ENCODE measurements at regions not wholly inside any gene's neighbourhood (a gene's known extent, or its start where the extent isn't known, plus 50 kb on each side); places are given as distances from the start of the nearest gene placed in this dataset.

DNA sequence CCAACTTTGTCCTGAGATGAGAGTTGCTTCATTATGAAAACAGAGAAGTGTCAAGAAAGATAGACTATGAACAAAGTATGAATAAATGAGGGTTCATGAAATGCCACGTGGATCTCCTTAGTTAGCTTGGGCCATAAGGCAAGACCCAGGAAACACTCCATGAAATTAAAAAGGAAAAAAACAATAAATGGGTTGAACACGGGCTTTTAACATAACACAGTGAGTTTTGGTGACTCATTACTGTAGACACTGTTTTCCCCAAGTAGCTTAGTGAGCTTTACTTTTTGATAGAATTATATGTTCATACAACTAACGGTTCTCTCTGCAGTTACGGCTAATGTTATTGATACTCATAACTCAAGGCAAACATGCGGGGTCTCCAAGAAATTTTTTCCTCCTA is 265.0 kb downstream of the DHX15 start:
- TF ChIP-seq, protein P1, sequence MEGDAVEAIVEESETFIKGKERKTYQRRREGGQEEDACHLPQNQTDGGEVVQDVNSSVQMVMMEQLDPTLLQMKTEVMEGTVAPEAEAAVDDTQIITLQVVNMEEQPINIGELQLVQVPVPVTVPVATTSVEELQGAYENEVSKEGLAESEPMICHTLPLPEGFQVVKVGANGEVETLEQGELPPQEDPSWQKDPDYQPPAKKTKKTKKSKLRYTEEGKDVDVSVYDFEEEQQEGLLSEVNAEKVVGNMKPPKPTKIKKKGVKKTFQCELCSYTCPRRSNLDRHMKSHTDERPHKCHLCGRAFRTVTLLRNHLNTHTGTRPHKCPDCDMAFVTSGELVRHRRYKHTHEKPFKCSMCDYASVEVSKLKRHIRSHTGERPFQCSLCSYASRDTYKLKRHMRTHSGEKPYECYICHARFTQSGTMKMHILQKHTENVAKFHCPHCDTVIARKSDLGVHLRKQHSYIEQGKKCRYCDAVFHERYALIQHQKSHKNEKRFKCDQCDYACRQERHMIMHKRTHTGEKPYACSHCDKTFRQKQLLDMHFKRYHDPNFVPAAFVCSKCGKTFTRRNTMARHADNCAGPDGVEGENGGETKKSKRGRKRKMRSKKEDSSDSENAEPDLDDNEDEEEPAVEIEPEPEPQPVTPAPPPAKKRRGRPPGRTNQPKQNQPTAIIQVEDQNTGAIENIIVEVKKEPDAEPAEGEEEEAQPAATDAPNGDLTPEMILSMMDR (IDR thresholded peaks at IDR 0.05; ENCODE audit: insufficient read depth, low read depth, low read length, missing control alignments): no peak
- no peak overlapping the region for H3K4me3 ChIP-seq (ENCODE audit: low read length)
- no peak for DNase-seq (ENCODE audit: low read depth)

DNA sequence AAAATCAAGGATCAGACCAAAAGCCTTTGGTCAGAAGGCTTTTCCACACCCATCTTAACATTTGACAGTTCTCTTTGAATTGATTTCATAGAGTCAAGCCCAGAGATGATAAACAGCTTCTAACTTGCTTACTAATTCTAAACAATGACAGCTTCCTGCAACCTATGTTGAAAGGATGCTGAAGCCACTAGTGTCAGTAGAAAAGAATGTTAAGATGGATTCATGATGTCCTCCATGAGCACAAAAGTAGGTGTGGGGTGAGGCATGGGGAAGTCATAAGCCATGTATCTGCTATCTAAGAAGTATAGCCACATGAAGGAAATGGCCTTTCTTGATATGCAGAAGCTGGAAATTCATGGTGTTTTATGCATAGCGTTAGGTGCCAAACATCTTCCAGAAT is 269.3 kb downstream of the DHX15 start:
- TF ChIP-seq, protein P1 (IDR thresholded peaks at IDR 0.05; ENCODE audit: insufficient read depth, low read depth, low read length, missing control alignments): no peak
- DNase-seq (ENCODE audit: low read depth): peak; percentile 57
- H3K4me3 ChIP-seq (ENCODE audit: low read length): no peak overlapping the region

DNA sequence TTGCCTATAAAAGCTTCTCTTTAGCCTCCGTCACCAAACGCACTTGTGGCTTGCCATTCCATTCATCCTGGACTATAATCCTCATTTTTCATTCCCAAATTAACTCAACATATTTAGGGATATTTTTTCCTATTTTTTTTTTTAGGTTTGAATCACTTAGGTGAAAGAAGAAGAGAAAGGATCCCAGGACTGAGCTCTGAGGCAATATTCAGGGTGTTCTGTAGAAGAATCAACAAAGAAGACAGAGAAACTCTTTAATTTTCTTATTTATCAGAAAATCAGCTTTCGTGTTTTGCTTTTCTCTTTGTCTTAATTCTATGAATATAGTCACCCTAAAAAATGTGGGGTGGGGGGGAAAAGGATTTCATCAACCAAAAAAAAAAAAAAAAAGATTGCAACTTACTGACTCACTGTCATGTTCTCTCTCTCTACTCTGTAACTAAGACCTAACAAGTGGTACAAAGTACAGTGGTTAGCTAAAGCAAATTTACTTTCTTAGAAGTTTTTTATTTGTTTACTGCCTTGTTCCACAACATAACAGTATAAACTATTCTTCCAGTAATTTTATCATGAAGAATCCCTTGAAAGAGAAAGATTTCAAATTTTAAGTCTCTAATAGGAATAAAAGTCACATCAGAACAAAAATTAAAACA is 272.0 kb downstream of the DHX15 start:
- TF ChIP-seq, protein P1 (IDR thresholded peaks at IDR 0.05; ENCODE audit: insufficient read depth, low read depth, low read length, missing control alignments): no peak
- no peak overlapping the region for H3K4me3 ChIP-seq (ENCODE audit: low read length)
- DNase-seq (ENCODE audit: low read depth): no peak

GRCh38 chr4:24303926-24304325 is 280.4 kb downstream of the DHX15 start:
- no peak for DNase-seq (ENCODE audit: low read depth)
- TF ChIP-seq, protein P1 (IDR thresholded peaks at IDR 0.05; ENCODE audit: insufficient read depth, low read depth, low read length, missing control alignments): no peak

GRCh38 chr4:24298911-24299310 is 285.4 kb downstream of the DHX15 start:
- TF ChIP-seq, protein P1 (IDR thresholded peaks at IDR 0.05; ENCODE audit: insufficient read depth, low read depth, low read length, missing control alignments): no peak
- DNase-seq (ENCODE audit: low read depth): no peak

More at GRCh38 chr4:24303926-24304325, 280.4 kb downstream of the DHX15 start:
- H3K4me3 ChIP-seq (ENCODE audit: low read length): no peak overlapping the region

DNA sequence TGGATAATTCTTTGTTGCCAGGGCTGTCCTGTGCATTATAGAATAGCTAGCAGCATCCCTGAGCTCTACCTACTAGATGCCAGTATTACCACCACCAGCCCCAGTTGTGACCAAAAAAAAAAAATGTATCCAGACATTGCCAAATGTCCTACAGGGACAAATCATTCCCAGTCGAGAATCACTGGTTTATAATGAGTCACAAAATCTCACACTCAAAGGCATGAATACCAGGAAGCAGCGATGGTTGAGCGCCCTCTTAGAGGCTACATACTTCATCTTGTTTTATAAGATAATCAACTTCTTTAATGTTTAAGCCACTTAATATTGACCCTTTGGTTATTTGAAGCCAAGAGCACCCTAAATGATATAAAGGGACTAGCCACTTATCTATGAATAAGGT is 297.3 kb downstream of the DHX15 start:
- peak; percentile 47 for DNase-seq (ENCODE audit: low read depth)
- H3K4me3 ChIP-seq (ENCODE audit: low read length): no peak overlapping the region
- TF ChIP-seq, protein P1 (IDR thresholded peaks at IDR 0.05; ENCODE audit: insufficient read depth, low read depth, low read length, missing control alignments): no peak

More at GRCh38 chr4:24298911-24299310, 285.4 kb downstream of the DHX15 start:
- H3K4me3 ChIP-seq (ENCODE audit: low read length): no peak overlapping the region

DNA sequence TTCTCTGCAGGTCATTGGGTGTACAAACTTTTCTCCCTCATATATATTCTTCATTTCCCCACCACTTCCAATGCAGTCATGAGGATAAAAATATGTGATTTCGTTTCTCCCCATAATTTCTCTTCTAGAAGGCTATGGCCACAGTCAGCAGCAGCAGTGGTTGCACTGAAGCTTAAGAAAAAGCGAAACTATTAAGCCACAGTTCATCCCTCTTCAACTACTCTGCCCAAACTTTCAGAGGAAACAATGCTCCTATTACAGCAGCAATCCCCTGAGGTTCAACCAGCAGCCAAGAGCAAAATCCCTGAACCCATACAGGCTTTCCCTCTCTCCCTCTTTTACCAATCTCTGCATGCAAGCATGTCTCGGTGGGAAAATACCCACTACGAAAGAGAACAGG is 298.6 kb downstream of the DHX15 start:
- H3K4me3 ChIP-seq (ENCODE audit: low read length): no peak overlapping the region
- no peak for DNase-seq (ENCODE audit: low read depth)
- TF ChIP-seq, protein P1 (IDR thresholded peaks at IDR 0.05; ENCODE audit: insufficient read depth, low read depth, low read length, missing control alignments): no peak
